ENCODE measurements at regions not wholly inside any gene's neighbourhood (a gene's known extent, or its start where the extent isn't known, plus 50 kb on each side); places are given as distances from the start of the nearest gene placed in this dataset.

DNA sequence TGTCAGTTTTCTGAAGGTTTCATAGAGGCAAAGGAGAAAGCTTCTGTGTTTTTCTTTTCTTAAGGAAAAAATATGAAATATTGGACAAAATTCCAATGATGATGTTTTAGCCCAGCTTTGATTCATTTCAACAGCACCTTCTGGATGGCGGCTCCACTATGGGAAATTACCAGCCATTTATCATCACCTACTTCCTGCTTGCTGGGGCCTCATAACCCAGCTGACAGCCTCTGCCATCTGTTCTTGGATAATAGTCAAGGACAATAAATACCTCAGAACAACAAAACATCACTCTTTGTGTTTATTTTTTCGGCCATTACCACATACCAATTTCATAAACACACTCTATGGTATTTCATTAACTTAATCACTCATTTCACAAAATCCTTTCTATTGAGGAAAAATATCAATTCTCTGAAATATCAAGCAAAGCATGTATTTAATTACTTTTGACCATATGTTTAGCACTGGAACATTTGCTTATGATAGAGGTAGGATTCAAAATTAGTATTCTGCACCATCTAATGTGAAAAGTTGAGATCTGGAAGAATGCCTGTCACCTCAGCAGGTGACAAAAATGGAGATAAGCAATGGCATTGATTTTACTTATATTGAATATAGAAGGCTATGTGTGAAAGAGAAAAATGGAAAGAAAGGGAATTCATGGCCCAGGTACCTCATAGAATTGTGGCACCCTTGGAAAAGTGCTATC lies 629.7 kb downstream of the LIG4 start:
- peaks cover 8% of the 10 kb centered on the region for H3K4me1 Mint-ChIP-seq
- H3K27me3 Mint-ChIP-seq (ENCODE audit: low read depth): peaks cover 37% of the 10 kb centered on the region
- POLR2A ChIA-PET: no interaction called here
- H3K9me3 Mint-ChIP-seq: no peaks in the 10 kb centered on the region
- ATAC-seq (no peak), DNase-seq (ENCODE audit: low spot score) (no peak)
- no peak overlapping the region for H3K27ac Mint-ChIP-seq
- TF ChIP-seq EMX1 (CRISPR knock-in tag; IDR thresholded peaks at IDR 0.05) (no peak), ZNF396 (CRISPR knock-in tag; IDR thresholded peaks at IDR 0.05; ENCODE audit: borderline replicate concordance) (no peak), RELA (CRISPR knock-in tag; IDR thresholded peaks at IDR 0.05; ENCODE audit: borderline replicate concordance) (no peak), NR3C1 (CRISPR knock-in tag; conservative IDR thresholded peaks at IDR 0.05; ENCODE audit: low read depth) (no peak), TP53 (CRISPR knock-in tag; IDR thresholded peaks at IDR 0.05) (no peak), ESRRA (CRISPR knock-in tag; IDR thresholded peaks at IDR 0.05; ENCODE audit: borderline replicate concordance) (no peak), ZNF532 (CRISPR knock-in tag; IDR thresholded peaks at IDR 0.05; ENCODE audit: borderline replicate concordance) (no peak), ELF4 (CRISPR knock-in tag; IDR thresholded peaks at IDR 0.05; ENCODE audit: low read depth) (no peak), ZNF121 (CRISPR knock-in tag; IDR thresholded peaks at IDR 0.05) (no peak), SOX15 (CRISPR knock-in tag; IDR thresholded peaks at IDR 0.05) (no peak), CREB1 (CRISPR knock-in tag; IDR thresholded peaks at IDR 0.05) (no peak), SMAD4 (CRISPR knock-in tag; IDR thresholded peaks at IDR 0.05) (no peak), USF1 (CRISPR knock-in tag; IDR thresholded peaks at IDR 0.05) (no peak), KAT7 (CRISPR knock-in tag; IDR thresholded peaks at IDR 0.05; ENCODE audit: borderline replicate concordance) (no peak), ZNF671 (CRISPR knock-in tag; IDR thresholded peaks at IDR 0.05) (no peak), ZNF138 (CRISPR knock-in tag; conservative IDR thresholded peaks at IDR 0.05) (no peak), ZMAT4 (CRISPR knock-in tag; IDR thresholded peaks at IDR 0.05) (no peak)
- TF ChIP-seq, protein P1, sequence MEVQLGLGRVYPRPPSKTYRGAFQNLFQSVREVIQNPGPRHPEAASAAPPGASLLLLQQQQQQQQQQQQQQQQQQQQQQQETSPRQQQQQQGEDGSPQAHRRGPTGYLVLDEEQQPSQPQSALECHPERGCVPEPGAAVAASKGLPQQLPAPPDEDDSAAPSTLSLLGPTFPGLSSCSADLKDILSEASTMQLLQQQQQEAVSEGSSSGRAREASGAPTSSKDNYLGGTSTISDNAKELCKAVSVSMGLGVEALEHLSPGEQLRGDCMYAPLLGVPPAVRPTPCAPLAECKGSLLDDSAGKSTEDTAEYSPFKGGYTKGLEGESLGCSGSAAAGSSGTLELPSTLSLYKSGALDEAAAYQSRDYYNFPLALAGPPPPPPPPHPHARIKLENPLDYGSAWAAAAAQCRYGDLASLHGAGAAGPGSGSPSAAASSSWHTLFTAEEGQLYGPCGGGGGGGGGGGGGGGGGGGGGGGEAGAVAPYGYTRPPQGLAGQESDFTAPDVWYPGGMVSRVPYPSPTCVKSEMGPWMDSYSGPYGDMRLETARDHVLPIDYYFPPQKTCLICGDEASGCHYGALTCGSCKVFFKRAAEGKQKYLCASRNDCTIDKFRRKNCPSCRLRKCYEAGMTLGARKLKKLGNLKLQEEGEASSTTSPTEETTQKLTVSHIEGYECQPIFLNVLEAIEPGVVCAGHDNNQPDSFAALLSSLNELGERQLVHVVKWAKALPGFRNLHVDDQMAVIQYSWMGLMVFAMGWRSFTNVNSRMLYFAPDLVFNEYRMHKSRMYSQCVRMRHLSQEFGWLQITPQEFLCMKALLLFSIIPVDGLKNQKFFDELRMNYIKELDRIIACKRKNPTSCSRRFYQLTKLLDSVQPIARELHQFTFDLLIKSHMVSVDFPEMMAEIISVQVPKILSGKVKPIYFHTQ (CRISPR knock-in tag; IDR thresholded peaks at IDR 0.05): no peak
- no peaks in the 10 kb centered on the region for H3K36me3 Mint-ChIP-seq
- H3K4me3 Mint-ChIP-seq: no peak overlapping the region
- CTCF ChIA-PET: no interaction called here

GRCh38 chr13:107582171-107582570 lies 633.2 kb downstream of the LIG4 start:
- no peak for ATAC-seq
- POLR2A ChIA-PET: no interaction called here
- Mint-ChIP-seq H3K4me1 (peaks cover 20% of the 10 kb centered on the region), H3K4me3 (no peak overlapping the region), H3K36me3 (peaks cover 12% of the 10 kb centered on the region), H3K27ac (no peak overlapping the region), H3K27me3 (ENCODE audit: low read depth) (peaks cover 64% of the 10 kb centered on the region), H3K9me3 (peaks cover 14% of the 10 kb centered on the region)
- CTCF ChIA-PET: no interaction called here
- DNase-seq (ENCODE audit: low spot score): no peak
- TF ChIP-seq E2F5 (CRISPR knock-in tag; IDR thresholded peaks at IDR 0.05) (no peak), NR3C1 (CRISPR knock-in tag; conservative IDR thresholded peaks at IDR 0.05; ENCODE audit: low read depth) (no peak), ZBTB21 (CRISPR knock-in tag; IDR thresholded peaks at IDR 0.05; ENCODE audit: borderline replicate concordance) (no peak), HMGA2 (CRISPR knock-in tag; IDR thresholded peaks at IDR 0.05) (no peak), NR1H2 (CRISPR knock-in tag; IDR thresholded peaks at IDR 0.05) (no peak), ZNF532 (CRISPR knock-in tag; IDR thresholded peaks at IDR 0.05; ENCODE audit: borderline replicate concordance) (no peak), NFE2L1 (CRISPR knock-in tag; IDR thresholded peaks at IDR 0.05) (no peak)
